ENCODE measurements at regions not wholly inside any gene's neighbourhood (a gene's known extent, or its start where the extent isn't known, plus 50 kb on each side); places are given as distances from the start of the nearest gene placed in this dataset.

- TF ChIP-seq MAX (CRISPR knock-in tag; IDR thresholded peaks at IDR 0.05) (no peak), IRF1 (CRISPR knock-in tag; IDR thresholded peaks at IDR 0.05) (no peak), ZNF532 (CRISPR knock-in tag; IDR thresholded peaks at IDR 0.05; ENCODE audit: borderline replicate concordance) (no peak)
- TF ChIP-seq, protein P1, sequence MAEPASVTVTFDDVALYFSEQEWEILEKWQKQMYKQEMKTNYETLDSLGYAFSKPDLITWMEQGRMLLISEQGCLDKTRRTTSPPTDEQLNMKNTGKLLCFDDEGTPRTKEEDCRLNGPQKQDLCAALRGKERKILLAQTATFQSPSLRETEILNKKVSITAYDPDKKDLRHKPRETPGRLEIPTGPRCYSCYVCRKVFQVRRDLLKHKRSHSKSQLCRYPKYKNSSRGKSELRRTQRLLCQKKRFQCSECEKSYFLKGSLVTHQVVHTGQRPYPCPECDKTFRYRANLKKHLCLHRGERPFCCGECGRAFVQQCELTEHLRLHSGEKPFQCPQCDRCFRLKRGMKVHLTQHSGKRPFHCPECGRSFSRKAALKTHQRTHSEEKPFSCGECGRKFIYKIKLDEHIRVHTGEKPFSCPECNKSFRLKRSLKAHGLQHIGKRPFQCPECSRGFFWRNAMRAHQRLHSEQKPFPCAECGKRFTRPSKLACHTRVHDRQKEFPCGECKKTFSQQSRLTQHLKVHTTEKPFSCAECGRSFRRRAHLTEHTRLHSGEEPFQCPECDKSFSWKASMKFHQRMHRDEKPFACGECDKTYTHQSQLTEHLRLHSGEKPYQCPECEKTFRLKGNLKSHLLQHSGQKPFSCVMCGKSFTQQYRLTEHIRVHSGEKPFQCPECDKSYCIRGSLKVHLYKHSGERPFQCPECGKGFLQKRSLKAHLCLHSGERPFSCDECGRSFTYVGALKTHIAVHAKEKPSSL (CRISPR knock-in tag; conservative IDR thresholded peaks at IDR 0.05) = no peak
Measured at GRCh38 chr7:10718768-10719167, 254.9 kb upstream of the PHF14 start (continued).

DNA sequence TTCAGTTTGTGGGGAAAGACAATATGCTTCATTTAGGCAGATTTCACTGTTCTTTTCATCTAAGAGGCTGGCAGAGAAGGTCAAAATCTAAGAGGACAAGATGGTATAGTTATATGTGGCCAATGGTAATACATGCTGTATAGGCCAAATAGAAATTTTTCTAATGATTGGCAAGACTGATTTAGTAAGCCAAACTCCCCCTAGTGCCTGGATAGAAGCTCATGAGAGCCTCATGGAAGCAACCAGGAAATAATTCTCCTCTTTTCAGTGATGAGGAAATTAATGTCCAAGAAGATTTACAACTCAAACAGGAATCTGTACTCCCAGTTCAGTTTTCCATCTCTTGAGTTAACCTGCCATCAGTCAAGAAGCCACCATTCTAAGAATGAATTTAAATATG is 253.6 kb upstream of the PHF14 start:
- ATAC-seq (no peak), DNase-seq (ENCODE audit: low spot score) (no peak)
- Mint-ChIP-seq H3K36me3 (no peaks in the 10 kb centered on the region), H3K27me3 (ENCODE audit: low read depth) (no peaks in the 10 kb centered on the region), H3K4me3 (no peak overlapping the region), H3K4me1 (peaks cover 11% of the 10 kb centered on the region), H3K27ac (no peak overlapping the region), H3K9me3 (peaks cover 3% of the 10 kb centered on the region; the same call in 1 of the 2 replicates)
- POLR2A ChIA-PET = no interaction called here
- CTCF ChIA-PET = interaction anchor here (0.6 to 1.6 kb wide), 3 partner anchors 11 to 357 kb away, joined by 3 to 5 read pairs (median 4); no protein-coding TSS in a partner anchor
- TF ChIP-seq E2F5 (CRISPR knock-in tag; IDR thresholded peaks at IDR 0.05) (no peak), HMGXB4 (CRISPR knock-in tag; IDR thresholded peaks at IDR 0.05) (no peak), SOX15 (CRISPR knock-in tag; IDR thresholded peaks at IDR 0.05) (no peak)

DNA sequence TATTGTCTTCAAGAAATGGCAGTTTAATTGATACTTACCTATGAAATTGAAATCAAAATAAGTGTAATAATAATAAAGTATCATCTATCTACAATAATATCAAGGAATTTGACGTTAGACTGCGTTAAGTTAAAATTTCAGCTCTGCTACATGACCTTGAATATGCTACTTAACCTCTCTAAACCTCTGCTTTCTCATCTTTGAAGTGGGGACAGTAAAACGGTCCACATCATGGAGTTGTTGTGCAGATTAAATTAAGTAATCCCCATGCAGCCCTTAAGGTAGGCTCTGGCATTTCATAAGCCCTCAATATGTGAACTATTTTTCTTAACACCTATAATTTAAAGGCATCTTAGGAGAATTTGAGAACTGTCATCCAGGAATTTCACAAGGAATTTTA is 252.4 kb upstream of the PHF14 start:
- ATAC-seq (no peak), DNase-seq (ENCODE audit: low spot score) (no peak)
- ChIA-PET CTCF (interaction anchor here (1.3 kb wide), 1 partner anchor 13 kb away, joined by 5 read pairs; no protein-coding TSS in a partner anchor), POLR2A (no interaction called here)
- no peak for TF ChIP-seq KAT7 (CRISPR knock-in tag; IDR thresholded peaks at IDR 0.05; ENCODE audit: borderline replicate concordance)
- TF ChIP-seq ZNF219 (CRISPR knock-in tag; IDR thresholded peaks at IDR 0.05; ENCODE audit: borderline replicate concordance) = no peak
- TF ChIP-seq SP1 (CRISPR knock-in tag; conservative IDR thresholded peaks at IDR 0.05) = no peak
- no peak for TF ChIP-seq FOXK1 (CRISPR knock-in tag; IDR thresholded peaks at IDR 0.05)
- no peak for TF ChIP-seq ELF4 (CRISPR knock-in tag; IDR thresholded peaks at IDR 0.05; ENCODE audit: low read depth)
- Mint-ChIP-seq H3K27ac (no peak overlapping the region), H3K4me3 (no peak overlapping the region), H3K27me3 (ENCODE audit: low read depth) (no peaks in the 10 kb centered on the region), H3K4me1 (peaks cover 11% of the 10 kb centered on the region), H3K36me3 (no peaks in the 10 kb centered on the region), H3K9me3 (peaks cover 3% of the 10 kb centered on the region; the same call in 1 of the 2 replicates)

Data from WTC11 (cell line).